T-cell (primary cell): ENCODE measurements at regions not wholly inside any gene's neighbourhood (a gene's known extent, or its start where the extent isn't known, plus 50 kb on each side); places are given as distances from the start of the nearest gene placed in this dataset.

Experiments
- ATAC-seq, 4 experiments: fragments of 200-7000 bp in 3 of 4; fragments of 150-1000 bp in 1 of 4; cut with Tn5 transposase; replicated peaks in 1 of 4; 1 replicate in 3 of 4; 2 replicates in 1 of 4; pipeline ENCODE4 v1.10.0; 2021; ENCODE audit warnings: moderate library complexity in 3 of 4, mild to moderate bottlenecking in 2 of 4, moderate number of reproducible peaks in 1 of 4
- CTCF ChIA-PET, 2 donors: fragments of 300-600 bp; sonication (Branson Sonifier 250); formaldehyde crosslinking; loops; one replicate each; lab custom pipeline; 2022; ENCODE audit warnings: antibody characterized with exemption in 2 of 2; lab: Charles Lee
- POLR2A ChIA-PET, 2 donors: fragments of 300-600 bp; sonication (Branson Sonifier 250); formaldehyde crosslinking; loops; one replicate each; lab custom pipeline; 2022; ENCODE audit warnings: antibody characterized with exemption in 2 of 2; lab: Charles Lee
- DNase-seq, 35 experiments: peaks; one replicate each; pipeline versions ENCODE4 v3.0.0 to v3.0.0-alpha.2; 2013 to 2023
- H3K27ac ChIP-seq: one replicate; pipeline ENCODE4 v1.5.1; 2013; ENCODE audit warnings: low read length
- H3K27me3 ChIP-seq, 2 experiments: replicated peaks in 1 of 2; 1 replicate in 1 of 2; 2 replicates in 1 of 2; pipeline versions ENCODE4 v1.6.1 to v1.7.0; 2013; ENCODE audit warnings: low read length in 1 of 2, mixed read lengths in 1 of 2; ENCODE audit not compliant: control insufficient read depth in 2 of 2, insufficient read depth in 2 of 2; ENCODE audit errors: extremely low read depth in 1 of 2
- H3K36me3 ChIP-seq, 2 donors: 1 replicate in 1 of 2; 2 replicates in 1 of 2; pipeline versions ENCODE4 v1.6.1 to v1.7.0; 2013; ENCODE audit warnings: low read length in 1 of 2; ENCODE audit not compliant: control insufficient read depth in 2 of 2, insufficient read depth in 1 of 2; ENCODE audit errors: extremely low read depth in 1 of 2
- H3K4me1 ChIP-seq, 2 experiments: 1 replicate in 1 of 2; 2 replicates in 1 of 2; pipeline versions ENCODE4 v1.6.1 to v1.7.0; 2013; ENCODE audit warnings: low read length in 2 of 2, mixed read lengths in 1 of 2; ENCODE audit not compliant: insufficient read depth in 2 of 2, control insufficient read depth in 1 of 2; ENCODE audit errors: extremely low read depth in 1 of 2
- H3K4me3 ChIP-seq, 2 donors: 1 replicate in 1 of 2; 2 replicates in 1 of 2; pipeline versions ENCODE4 v1.5.1 to v1.7.0; 2013; ENCODE audit warnings: mild to moderate bottlenecking in 2 of 2, low read length in 1 of 2, moderate library complexity in 1 of 2; ENCODE audit not compliant: control insufficient read depth in 1 of 2; ENCODE audit errors: extremely low read depth in 1 of 2
- H3K9me3 ChIP-seq: 2 replicates; pipeline ENCODE4 v1.7.0; 2013
- H3K27ac Mint-ChIP-seq, 2 donors: one replicate each; pipeline ENCODE4 v1.8.0; 2020 to 2021; ENCODE audit warnings: mild to moderate bottlenecking in 2 of 2, mixed read lengths in 2 of 2
- H3K27me3 Mint-ChIP-seq, 2 donors: one replicate each; pipeline ENCODE4 v1.8.0; 2021 to 2022; ENCODE audit warnings: mixed read lengths in 2 of 2
- H3K36me3 Mint-ChIP-seq: one replicate; pipeline ENCODE4 v1.8.0; 2021; ENCODE audit warnings: mixed read lengths
- H3K4me1 Mint-ChIP-seq, 3 donors: one replicate each; pipeline ENCODE4 v1.8.0; 2020 to 2022; ENCODE audit warnings: mixed read lengths in 3 of 3, mild to moderate bottlenecking in 1 of 3
- H3K4me3 Mint-ChIP-seq, 3 donors: one replicate each; pipeline ENCODE4 v1.8.0; 2020 to 2022; ENCODE audit warnings: mild to moderate bottlenecking in 3 of 3, mixed read lengths in 3 of 3, moderate library complexity in 3 of 3
- H3K9me3 Mint-ChIP-seq, 3 donors: one replicate each; pipeline ENCODE4 v1.8.0; 2020 to 2022; ENCODE audit warnings: mixed read lengths in 3 of 3
- WGBS: methylation state at CpG from one replicate; pipeline ENCODE4 v1.1.5; 2013; ENCODE audit warnings: missing lambda C conversion rate; ENCODE audit not compliant: insufficient coverage; 5-methylcytosine and 5-hydroxymethylcytosine counted together

DNA sequence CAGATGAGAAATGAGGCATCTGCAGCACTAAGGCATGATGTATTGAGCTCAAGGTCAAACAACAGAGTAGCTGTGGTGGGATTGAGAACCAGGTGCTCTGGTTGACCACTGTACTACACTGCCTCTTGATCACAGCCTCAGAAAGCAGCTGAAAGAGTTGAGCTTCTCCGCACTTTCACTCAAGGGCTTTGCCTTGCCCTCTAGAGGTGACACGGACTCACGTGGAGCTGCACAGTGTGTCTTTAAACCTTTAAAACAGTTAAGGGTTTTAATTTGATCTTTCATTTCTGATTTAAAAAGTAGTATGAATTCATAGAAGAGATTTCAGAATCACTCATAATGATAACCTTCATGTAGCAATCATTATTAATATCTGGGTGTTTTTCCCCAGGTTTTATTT, 132.5 kb downstream of the RWDD3 start:
- Mint-ChIP-seq H3K36me3 (no peaks in the 10 kb centered on the region), H3K4me1 (no peaks in the 10 kb centered on the region), H3K27me3 (peaks cover 4 to 20% of the 10 kb centered on the region in 2 donors), H3K27ac (no peak overlapping the region), H3K9me3 (peaks cover 3 to 7% (median 5%) of the 10 kb centered on the region in 3 donors), H3K4me3 (no peak overlapping the region)
- Histone ChIP-seq H3K4me3 (no peak overlapping the region), H3K4me1 (no peaks in the 10 kb centered on the region), H3K36me3 (no peaks in the 10 kb centered on the region), H3K27me3 (no peaks in the 10 kb centered on the region), H3K27ac (no peak overlapping the region), H3K9me3 (no peaks in the 10 kb centered on the region)
- POLR2A ChIA-PET: no interaction called here
- 100% methylated on average over 1 of the region's 3 CpGs for WGBS
- ATAC-seq (no peak), DNase-seq (no peak)
- CTCF ChIA-PET: no interaction called here

DNA sequence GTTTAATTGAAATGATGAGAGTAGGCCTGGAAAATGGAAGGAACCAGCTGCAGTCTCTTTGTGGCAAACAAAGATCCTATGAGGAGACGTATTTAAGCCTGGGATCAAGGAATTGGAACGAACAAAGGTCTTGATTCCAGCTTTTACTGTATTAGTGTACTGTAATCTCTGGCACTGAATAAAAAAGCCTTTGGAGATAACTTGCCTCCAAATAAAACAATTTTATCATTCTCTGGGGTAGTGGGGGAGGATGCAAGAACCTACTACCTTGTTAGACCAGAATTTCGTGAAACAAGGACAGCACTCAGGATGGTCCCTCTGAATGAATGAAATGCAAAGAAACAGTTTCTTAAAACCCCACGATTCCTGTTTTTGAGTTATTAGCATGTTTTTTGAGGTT, 134.2 kb downstream of the RWDD3 start:
- ChIA-PET POLR2A (no interaction called here), CTCF (no interaction called here)
- Histone ChIP-seq H3K36me3 (no peaks in the 10 kb centered on the region), H3K27ac (no peak overlapping the region), H3K27me3 (no peaks in the 10 kb centered on the region), H3K9me3 (no peaks in the 10 kb centered on the region), H3K4me3 (no peak overlapping the region), H3K4me1 (no peaks in the 10 kb centered on the region)
- H3K36me3 Mint-ChIP-seq: no peaks in the 10 kb centered on the region
- no peak for DNase-seq
- H3K27me3 Mint-ChIP-seq: peaks cover 0 to 12% of the 10 kb centered on the region in 2 donors
- H3K9me3 Mint-ChIP-seq: peaks cover 3 to 7% (median 5%) of the 10 kb centered on the region in 3 donors
- no peak overlapping the region for H3K27ac Mint-ChIP-seq
- 80% methylated on average over 1 of the region's 4 CpGs for WGBS
- H3K4me1 Mint-ChIP-seq: no peaks in the 10 kb centered on the region
- no peak for ATAC-seq
- no peak overlapping the region for H3K4me3 Mint-ChIP-seq

DNA sequence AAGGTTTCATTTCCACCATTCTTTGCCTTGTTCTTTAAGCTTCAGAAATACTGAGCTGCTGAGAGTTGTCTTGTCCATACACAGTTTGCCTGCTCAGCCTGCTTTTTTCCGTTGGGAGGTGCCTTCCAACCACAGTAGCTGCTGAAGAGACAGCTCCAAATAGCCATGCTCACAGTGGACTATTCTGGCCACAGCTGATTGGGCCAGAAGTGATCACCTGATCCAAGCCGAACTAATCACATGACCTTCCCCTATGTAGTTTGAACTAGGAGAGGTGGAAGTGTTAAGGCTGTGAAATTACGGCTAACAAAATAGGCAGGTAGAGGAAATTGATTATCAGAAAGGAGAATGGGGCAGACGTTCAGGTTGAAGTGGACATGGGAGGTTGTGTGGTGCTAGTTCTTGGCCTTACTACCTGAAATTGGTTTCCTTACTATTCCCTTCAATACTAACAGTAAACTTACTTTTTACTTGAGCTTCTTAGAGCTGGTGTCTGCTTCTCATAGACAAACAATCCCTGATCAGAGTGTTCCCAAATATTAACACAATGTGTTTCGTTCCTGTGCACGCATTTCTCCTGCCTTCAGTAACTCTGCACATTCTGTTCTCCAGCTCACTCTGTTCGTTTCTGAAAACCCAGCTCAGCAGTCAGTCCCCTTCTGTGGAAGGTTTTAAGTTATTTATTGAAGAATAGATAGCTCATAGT, 136.1 kb downstream of the RWDD3 start:
- CTCF ChIA-PET: no interaction called here
- H3K27me3 Mint-ChIP-seq: peaks cover 0 to 7% of the 10 kb centered on the region in 2 donors
- POLR2A ChIA-PET: no interaction called here
- no peak overlapping the region for H3K27ac ChIP-seq
- H3K4me3 ChIP-seq: no peak overlapping the region
- no peaks in the 10 kb centered on the region for H3K9me3 ChIP-seq
- no peaks in the 10 kb centered on the region for H3K4me1 ChIP-seq
- H3K9me3 Mint-ChIP-seq: peaks cover 3 to 6% (median 3%) of the 10 kb centered on the region in 3 donors
- ATAC-seq: no peak
- DNase-seq: no peak
- no peak overlapping the region for H3K4me3 Mint-ChIP-seq
- H3K27ac Mint-ChIP-seq: no peak overlapping the region
- no peaks in the 10 kb centered on the region for H3K27me3 ChIP-seq
- H3K36me3 Mint-ChIP-seq: no peaks in the 10 kb centered on the region
- no peaks in the 10 kb centered on the region for H3K4me1 Mint-ChIP-seq
- WGBS: 42% methylated on average over 2 of the region's 7 CpGs
- no peaks in the 10 kb centered on the region for H3K36me3 ChIP-seq

DNA sequence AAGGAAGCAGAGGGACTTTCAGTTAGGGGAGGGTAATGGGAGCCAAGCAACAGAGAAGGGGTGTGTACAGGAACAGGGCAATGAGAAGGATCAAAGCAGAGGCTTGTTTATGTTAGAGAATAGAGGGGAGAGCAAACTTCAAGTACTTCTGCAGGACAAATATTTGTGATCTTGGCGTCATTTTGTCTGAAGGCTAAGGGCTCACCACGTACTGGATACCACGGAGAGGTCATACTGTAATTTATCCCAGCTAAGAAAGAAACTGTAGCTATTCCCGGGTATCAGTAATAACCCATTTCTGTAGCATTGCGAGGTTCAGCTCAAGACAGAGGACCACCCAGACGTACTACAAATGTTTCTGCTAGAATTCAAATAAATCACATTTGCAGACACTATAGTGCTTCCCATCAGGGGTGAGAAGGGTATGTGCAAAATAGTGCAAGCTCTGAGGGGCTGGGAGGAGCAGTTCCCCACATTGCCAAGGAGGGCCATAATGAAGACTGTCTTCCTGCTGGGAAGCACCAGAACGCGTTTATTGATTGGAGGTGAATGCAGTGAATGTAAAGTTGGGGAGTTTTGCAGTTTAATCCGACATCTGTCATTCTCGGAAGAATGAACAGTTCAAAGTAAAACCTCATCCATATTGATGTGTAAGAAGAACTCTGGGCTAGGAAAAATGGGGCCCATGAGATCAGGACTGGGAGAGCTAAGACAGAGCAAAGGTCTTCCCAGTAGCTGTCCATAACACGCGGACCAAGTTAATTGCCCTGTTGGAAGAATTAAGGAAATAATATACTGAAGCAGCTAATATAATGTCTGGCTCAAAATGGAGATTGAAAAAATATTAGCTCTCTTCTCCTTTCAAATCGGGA, 136.9 kb downstream of the RWDD3 start:
- Mint-ChIP-seq H3K36me3 (no peaks in the 10 kb centered on the region), H3K4me3 (no peak overlapping the region), H3K27me3 (peaks cover 0 to 7% of the 10 kb centered on the region in 2 donors), H3K9me3 (peaks cover 0 to 6% (median under 1%) of the 10 kb centered on the region in 3 donors), H3K4me1 (no peaks in the 10 kb centered on the region), H3K27ac (no peak overlapping the region)
- no peaks in the 10 kb centered on the region for H3K9me3 ChIP-seq
- H3K27me3 ChIP-seq: no peaks in the 10 kb centered on the region
- ChIA-PET CTCF (no interaction called here), POLR2A (no interaction called here)
- H3K27ac ChIP-seq: no peak overlapping the region
- ATAC-seq: no peak
- H3K4me1 ChIP-seq: no peaks in the 10 kb centered on the region
- H3K4me3 ChIP-seq: no peak overlapping the region
- DNase-seq: no peak
- 76% methylated on average over 4 of the region's 13 CpGs for WGBS
- no peaks in the 10 kb centered on the region for H3K36me3 ChIP-seq

- H3K27ac ChIP-seq: no peak overlapping the region
- ATAC-seq (no peak), DNase-seq (no peak)
- H3K27ac Mint-ChIP-seq: no peak overlapping the region
- CTCF ChIA-PET: no interaction called here
- no peaks in the 10 kb centered on the region for H3K36me3 Mint-ChIP-seq
- no peaks in the 10 kb centered on the region for H3K27me3 ChIP-seq
- H3K4me1 Mint-ChIP-seq: no peaks in the 10 kb centered on the region
- H3K9me3 ChIP-seq: no peaks in the 10 kb centered on the region
- H3K4me3 Mint-ChIP-seq: no peak overlapping the region
- POLR2A ChIA-PET: no interaction called here
- no peak overlapping the region for H3K4me3 ChIP-seq
- H3K36me3 ChIP-seq: no peaks in the 10 kb centered on the region
- H3K27me3 Mint-ChIP-seq: peaks cover 0 to 7% of the 10 kb centered on the region in 2 donors
- no peaks in the 10 kb centered on the region for H3K4me1 ChIP-seq
- H3K9me3 Mint-ChIP-seq: peaks cover 0 to 6% (median 0%) of the 10 kb centered on the region in 3 donors
- no CpG with 5 or more reads among the region's 12 CpGs for WGBS
These were observed 137.8 kb downstream of the RWDD3 start for GRCh38 chr1:95371666-95372282.

DNA sequence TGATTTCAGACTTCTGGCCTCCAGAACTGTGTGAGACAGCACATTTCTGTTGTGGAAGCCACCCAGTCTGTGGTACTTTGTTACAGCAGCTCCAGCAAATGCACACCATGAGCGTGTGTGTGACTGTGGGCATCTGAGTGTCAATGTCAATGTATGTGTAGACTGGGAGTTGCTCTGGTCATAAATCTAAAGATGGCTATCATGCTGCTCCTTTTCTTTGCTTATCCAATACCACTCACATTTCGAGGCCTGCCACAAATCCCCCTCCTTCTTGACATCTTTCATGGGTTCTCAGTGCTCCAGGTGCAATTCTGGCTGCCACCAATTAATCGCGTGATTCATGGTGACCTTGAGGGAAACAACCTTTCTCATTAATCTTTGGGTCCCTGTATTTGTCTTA, 141.2 kb downstream of the RWDD3 start:
- 53% methylated on average over 2 of the region's 4 CpGs for WGBS

More for the DNA sequence above, 141.2 kb downstream of the RWDD3 start:
- Histone ChIP-seq H3K36me3 (no peaks in the 10 kb centered on the region), H3K4me1 (no peaks in the 10 kb centered on the region), H3K27me3 (no peaks in the 10 kb centered on the region), H3K4me3 (no peak overlapping the region), H3K9me3 (no peaks in the 10 kb centered on the region), H3K27ac (no peak overlapping the region)
- Mint-ChIP-seq H3K4me1 (no peaks in the 10 kb centered on the region), H3K27ac (no peak overlapping the region), H3K36me3 (no peaks in the 10 kb centered on the region), H3K4me3 (no peak overlapping the region), H3K9me3 (peaks cover 0 to 10% (median 0%) of the 10 kb centered on the region in 3 donors), H3K27me3 (peaks cover 0 to 4% of the 10 kb centered on the region in 2 donors)
- no peak for DNase-seq
- ChIA-PET POLR2A (no interaction called here), CTCF (no interaction called here)
- ATAC-seq: no peak
